Right lobe of liver (tissue), 4 donors: ENCODE measurements at regions not wholly inside any gene's neighbourhood (a gene's known extent, or its start where the extent isn't known, plus 50 kb on each side); places are given as distances from the start of the nearest gene placed in this dataset.

ENCODE experiments used
- POLR2A ChIP-seq: fragments of 450-650 bp; IDR thresholded peaks from one replicate; pipeline ENCODE4 v1.6.1; 2017; ENCODE audit warnings: antibody characterized with exemption, mild to moderate bottlenecking
- TF ChIP-seq, protein P1 (sequence below), 4 donors: fragments of 200-600 bp in 3 of 4; fragments of 450-650 bp in 1 of 4; IDR thresholded peaks; one replicate each; pipeline versions ENCODE4 v1.5.1 to v1.8.0; 2016 to 2022; ENCODE audit warnings: antibody characterized with exemption in 4 of 4, mild to moderate bottlenecking in 2 of 4
- donor health status: DM: no; HTN: no; CAD: no.
- donor health status: DM: no; HTN: no; CAD: no.
- donor health status: DM: no; HTN: yes; CAD: no.

DNA sequence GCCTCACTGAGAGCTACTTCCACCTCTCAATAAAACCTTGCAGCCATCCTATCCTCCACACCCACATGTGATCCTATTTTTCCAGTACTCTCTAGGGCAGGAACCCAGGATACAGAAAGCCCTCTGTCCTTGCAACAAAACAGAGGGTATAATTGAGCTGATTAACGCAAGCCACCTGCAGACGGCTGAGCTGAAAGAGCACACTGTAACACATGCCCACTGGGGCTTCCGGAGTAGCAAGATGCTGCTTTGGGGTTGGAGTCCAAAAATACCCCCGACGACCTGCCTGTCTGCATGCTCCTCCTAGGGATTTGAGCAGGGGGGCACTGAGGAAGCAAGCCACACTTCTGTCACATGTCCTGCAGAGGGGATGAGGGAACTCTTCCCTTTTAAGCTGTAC lies 401.1 kb upstream of the FOXG1 start:
- TF ChIP-seq, protein P1, sequence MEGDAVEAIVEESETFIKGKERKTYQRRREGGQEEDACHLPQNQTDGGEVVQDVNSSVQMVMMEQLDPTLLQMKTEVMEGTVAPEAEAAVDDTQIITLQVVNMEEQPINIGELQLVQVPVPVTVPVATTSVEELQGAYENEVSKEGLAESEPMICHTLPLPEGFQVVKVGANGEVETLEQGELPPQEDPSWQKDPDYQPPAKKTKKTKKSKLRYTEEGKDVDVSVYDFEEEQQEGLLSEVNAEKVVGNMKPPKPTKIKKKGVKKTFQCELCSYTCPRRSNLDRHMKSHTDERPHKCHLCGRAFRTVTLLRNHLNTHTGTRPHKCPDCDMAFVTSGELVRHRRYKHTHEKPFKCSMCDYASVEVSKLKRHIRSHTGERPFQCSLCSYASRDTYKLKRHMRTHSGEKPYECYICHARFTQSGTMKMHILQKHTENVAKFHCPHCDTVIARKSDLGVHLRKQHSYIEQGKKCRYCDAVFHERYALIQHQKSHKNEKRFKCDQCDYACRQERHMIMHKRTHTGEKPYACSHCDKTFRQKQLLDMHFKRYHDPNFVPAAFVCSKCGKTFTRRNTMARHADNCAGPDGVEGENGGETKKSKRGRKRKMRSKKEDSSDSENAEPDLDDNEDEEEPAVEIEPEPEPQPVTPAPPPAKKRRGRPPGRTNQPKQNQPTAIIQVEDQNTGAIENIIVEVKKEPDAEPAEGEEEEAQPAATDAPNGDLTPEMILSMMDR (IDR thresholded peaks at IDR 0.05) = no peak
- TF ChIP-seq POLR2A = no peak
